ENCODE measurements at regions not wholly inside any gene's neighbourhood (a gene's known extent, or its start where the extent isn't known, plus 50 kb on each side); places are given as distances from the start of the nearest gene placed in this dataset.

- no peak for TF ChIP-seq CTCF (IDR thresholded peaks at IDR 0.05 in 8 of 11, conservative IDR thresholded peaks at IDR 0.05 in 3 of 11)
- no peak for TF ChIP-seq POLR2A (IDR thresholded peaks at IDR 0.05)
Observed at GRCh38 chr6:22926790-22927354, 357.5 kb downstream of the HDGFL1 start.
